Panc1 (cell line): ENCODE measurements at regions not wholly inside any gene's neighbourhood (a gene's known extent, or its start where the extent isn't known, plus 50 kb on each side); places are given as distances from the start of the nearest gene placed in this dataset.

ENCODE experiments used
- TCF7L2 ChIP-seq: IDR thresholded peaks from 2 replicates; pipeline ENCODE4 v1.6.1; 2011; ENCODE audit warnings: mild to moderate bottlenecking, low read depth, low read length, inconsistent platforms
- TF ChIP-seq, protein P1 (sequence below): fragments of 450-650 bp; IDR thresholded peaks from 2 replicates; pipeline ENCODE4 v1.5.1; 2017; ENCODE audit warnings: mild to moderate bottlenecking
- TF ChIP-seq, protein P2 (sequence below), 2 experiments: IDR thresholded peaks; 2 replicates each; pipeline ENCODE4 v1.6.1; 2011 to 2012; ENCODE audit warnings: low read depth in 2 of 2, control low read depth in 1 of 2, low read length in 1 of 2, mild to moderate bottlenecking in 1 of 2, moderate library complexity in 1 of 2; ENCODE audit not compliant: insufficient read depth in 1 of 2

DNA sequence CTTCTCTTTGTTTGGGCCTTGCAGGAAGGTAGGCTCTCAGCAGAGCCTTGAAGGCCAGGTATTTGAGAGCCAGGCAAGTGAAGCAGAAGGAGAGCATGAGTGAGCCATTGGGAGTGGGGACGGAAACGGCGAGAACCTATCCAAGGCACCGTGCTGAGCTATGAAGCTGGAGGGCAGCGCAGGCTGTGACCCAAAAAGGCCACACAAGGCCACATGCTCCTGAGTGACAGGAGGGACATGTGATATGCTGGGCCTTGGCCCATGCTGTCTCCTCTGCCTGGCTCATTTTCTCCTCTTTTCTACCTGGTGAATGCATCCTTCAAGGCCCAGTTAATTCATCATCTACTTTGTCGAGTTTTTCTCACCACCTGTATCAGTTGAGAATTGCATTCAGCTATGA, 136.3 kb downstream of the PALM2AKAP2 start:
- TF ChIP-seq, protein P1, sequence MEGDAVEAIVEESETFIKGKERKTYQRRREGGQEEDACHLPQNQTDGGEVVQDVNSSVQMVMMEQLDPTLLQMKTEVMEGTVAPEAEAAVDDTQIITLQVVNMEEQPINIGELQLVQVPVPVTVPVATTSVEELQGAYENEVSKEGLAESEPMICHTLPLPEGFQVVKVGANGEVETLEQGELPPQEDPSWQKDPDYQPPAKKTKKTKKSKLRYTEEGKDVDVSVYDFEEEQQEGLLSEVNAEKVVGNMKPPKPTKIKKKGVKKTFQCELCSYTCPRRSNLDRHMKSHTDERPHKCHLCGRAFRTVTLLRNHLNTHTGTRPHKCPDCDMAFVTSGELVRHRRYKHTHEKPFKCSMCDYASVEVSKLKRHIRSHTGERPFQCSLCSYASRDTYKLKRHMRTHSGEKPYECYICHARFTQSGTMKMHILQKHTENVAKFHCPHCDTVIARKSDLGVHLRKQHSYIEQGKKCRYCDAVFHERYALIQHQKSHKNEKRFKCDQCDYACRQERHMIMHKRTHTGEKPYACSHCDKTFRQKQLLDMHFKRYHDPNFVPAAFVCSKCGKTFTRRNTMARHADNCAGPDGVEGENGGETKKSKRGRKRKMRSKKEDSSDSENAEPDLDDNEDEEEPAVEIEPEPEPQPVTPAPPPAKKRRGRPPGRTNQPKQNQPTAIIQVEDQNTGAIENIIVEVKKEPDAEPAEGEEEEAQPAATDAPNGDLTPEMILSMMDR, result no peak
- TF ChIP-seq TCF7L2, result no peak
- TF ChIP-seq, protein P2, sequence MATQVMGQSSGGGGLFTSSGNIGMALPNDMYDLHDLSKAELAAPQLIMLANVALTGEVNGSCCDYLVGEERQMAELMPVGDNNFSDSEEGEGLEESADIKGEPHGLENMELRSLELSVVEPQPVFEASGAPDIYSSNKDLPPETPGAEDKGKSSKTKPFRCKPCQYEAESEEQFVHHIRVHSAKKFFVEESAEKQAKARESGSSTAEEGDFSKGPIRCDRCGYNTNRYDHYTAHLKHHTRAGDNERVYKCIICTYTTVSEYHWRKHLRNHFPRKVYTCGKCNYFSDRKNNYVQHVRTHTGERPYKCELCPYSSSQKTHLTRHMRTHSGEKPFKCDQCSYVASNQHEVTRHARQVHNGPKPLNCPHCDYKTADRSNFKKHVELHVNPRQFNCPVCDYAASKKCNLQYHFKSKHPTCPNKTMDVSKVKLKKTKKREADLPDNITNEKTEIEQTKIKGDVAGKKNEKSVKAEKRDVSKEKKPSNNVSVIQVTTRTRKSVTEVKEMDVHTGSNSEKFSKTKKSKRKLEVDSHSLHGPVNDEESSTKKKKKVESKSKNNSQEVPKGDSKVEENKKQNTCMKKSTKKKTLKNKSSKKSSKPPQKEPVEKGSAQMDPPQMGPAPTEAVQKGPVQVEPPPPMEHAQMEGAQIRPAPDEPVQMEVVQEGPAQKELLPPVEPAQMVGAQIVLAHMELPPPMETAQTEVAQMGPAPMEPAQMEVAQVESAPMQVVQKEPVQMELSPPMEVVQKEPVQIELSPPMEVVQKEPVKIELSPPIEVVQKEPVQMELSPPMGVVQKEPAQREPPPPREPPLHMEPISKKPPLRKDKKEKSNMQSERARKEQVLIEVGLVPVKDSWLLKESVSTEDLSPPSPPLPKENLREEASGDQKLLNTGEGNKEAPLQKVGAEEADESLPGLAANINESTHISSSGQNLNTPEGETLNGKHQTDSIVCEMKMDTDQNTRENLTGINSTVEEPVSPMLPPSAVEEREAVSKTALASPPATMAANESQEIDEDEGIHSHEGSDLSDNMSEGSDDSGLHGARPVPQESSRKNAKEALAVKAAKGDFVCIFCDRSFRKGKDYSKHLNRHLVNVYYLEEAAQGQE (IDR thresholded peaks at IDR 0.05; ENCODE audit: insufficient read depth in 1 of 2, low read depth in 2 of 2, low read length in 1 of 2), result no peak
